Dendritic cell treated with granulocyte-macrophage colony-stimulating factor and Interleukin-4, amounts not matched to agents 40 ng/mL and 50 ng/mL, for 4 days (primary cell): ENCODE measurements at regions not wholly inside any gene's neighbourhood (a gene's known extent, or its start where the extent isn't known, plus 50 kb on each side); places are given as distances from the start of the nearest gene placed in this dataset.

Experiments used
- H3K27ac Mint-ChIP-seq: one replicate; pipeline ENCODE4 v1.8.0; 2022; ENCODE audit warnings: mild to moderate bottlenecking, mixed read lengths
- H3K27me3 Mint-ChIP-seq: one replicate; pipeline ENCODE4 v1.8.0; 2022; ENCODE audit warnings: mild to moderate bottlenecking, mixed read lengths
- H3K36me3 Mint-ChIP-seq: one replicate; pipeline ENCODE4 v1.8.0; 2022; ENCODE audit warnings: low read depth, mixed read lengths
- H3K4me1 Mint-ChIP-seq: one replicate; pipeline ENCODE4 v1.8.0; 2022; ENCODE audit warnings: low read depth, mixed read lengths
- H3K4me3 Mint-ChIP-seq: one replicate; pipeline ENCODE4 v1.8.0; 2022; ENCODE audit warnings: mild to moderate bottlenecking, moderate library complexity, mixed read lengths
- H3K9me3 Mint-ChIP-seq: one replicate; pipeline ENCODE4 v1.8.0; 2022; ENCODE audit warnings: mixed read lengths
- intact Hi-C: fragments of 100-400 bp; cut with micrococcal nuclease; formaldehyde crosslinking; loops from one replicate; pipeline ENCODE4 v1.15.0; 2022

DNA sequence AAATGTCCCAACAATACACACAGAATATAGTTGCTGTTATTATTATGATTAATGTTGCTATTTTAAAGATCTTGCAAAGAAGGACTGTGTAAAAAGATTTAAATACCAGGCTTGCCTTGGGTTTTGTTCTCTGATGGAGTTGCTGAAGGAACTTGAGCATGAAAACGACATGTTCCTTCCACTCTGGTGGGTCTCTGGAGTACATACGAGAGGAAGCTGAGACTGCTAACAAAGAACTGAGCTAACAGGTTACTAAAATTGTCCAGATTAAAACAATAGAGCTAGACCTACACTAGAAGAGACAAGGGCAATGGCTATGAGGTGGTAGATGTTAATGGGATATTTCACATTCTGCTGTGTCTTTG lies 612.2 kb downstream of the TSN start:
- Mint-ChIP-seq H3K9me3 (peaks cover 9% of the 10 kb centered on the region), H3K27ac (no peak overlapping the region), H3K4me3 (no peak overlapping the region), H3K4me1 (no peaks in the 10 kb centered on the region), H3K27me3 (no peaks in the 10 kb centered on the region), H3K36me3 (no peaks in the 10 kb centered on the region)
- intact Hi-C loops: loop anchor here (5.0 kb wide), 1 partner anchor 390 kb away; no protein-coding TSS in a partner anchor

- H3K4me3 Mint-ChIP-seq: no peak overlapping the region
- H3K4me1 Mint-ChIP-seq: no peaks in the 10 kb centered on the region
- no peaks in the 10 kb centered on the region for H3K27me3 Mint-ChIP-seq
- H3K27ac Mint-ChIP-seq: no peak overlapping the region
- intact Hi-C loops: loop anchor here (5.0 kb wide), 1 partner anchor 391 kb away; no protein-coding TSS in a partner anchor
- H3K9me3 Mint-ChIP-seq: peaks cover 9% of the 10 kb centered on the region
- no peaks in the 10 kb centered on the region for H3K36me3 Mint-ChIP-seq
Measured at GRCh38 chr2:122368576-122369243, 613.3 kb downstream of the TSN start.

- intact Hi-C loops: no loop called here
- H3K4me3 Mint-ChIP-seq: no peak overlapping the region
- H3K27me3 Mint-ChIP-seq: no peaks in the 10 kb centered on the region
- no peaks in the 10 kb centered on the region for H3K36me3 Mint-ChIP-seq
- H3K4me1 Mint-ChIP-seq: no peaks in the 10 kb centered on the region
- no peak overlapping the region for H3K27ac Mint-ChIP-seq
- peaks cover 28% of the 10 kb centered on the region for H3K9me3 Mint-ChIP-seq
Measured at GRCh38 chr2:122378521-122378920, 623.1 kb downstream of the TSN start.

GRCh38 chr2:122384768-122385333 lies 629.4 kb downstream of the TSN start:
- intact Hi-C loops: no loop called here

GRCh38 chr2:122388208-122388607 lies 632.8 kb downstream of the TSN start:
- peaks cover 34% of the 10 kb centered on the region for H3K9me3 Mint-ChIP-seq
- no peaks in the 10 kb centered on the region for H3K27me3 Mint-ChIP-seq
- H3K27ac Mint-ChIP-seq: no peak overlapping the region
- no peaks in the 10 kb centered on the region for H3K36me3 Mint-ChIP-seq
- no peak overlapping the region for H3K4me3 Mint-ChIP-seq
- intact Hi-C loops: no loop called here
- H3K4me1 Mint-ChIP-seq: no peaks in the 10 kb centered on the region

More at GRCh38 chr2:122384768-122385333, 629.4 kb downstream of the TSN start:
- no peak overlapping the region for H3K27ac Mint-ChIP-seq
- no peak overlapping the region for H3K4me3 Mint-ChIP-seq
- no peaks in the 10 kb centered on the region for H3K36me3 Mint-ChIP-seq
- H3K9me3 Mint-ChIP-seq: peaks cover 49% of the 10 kb centered on the region
- no peaks in the 10 kb centered on the region for H3K4me1 Mint-ChIP-seq
- H3K27me3 Mint-ChIP-seq: no peaks in the 10 kb centered on the region

- intact Hi-C loops: no loop called here
- no peaks in the 10 kb centered on the region for H3K27me3 Mint-ChIP-seq
- H3K36me3 Mint-ChIP-seq: no peaks in the 10 kb centered on the region
- no peaks in the 10 kb centered on the region for H3K4me1 Mint-ChIP-seq
- no peak overlapping the region for H3K4me3 Mint-ChIP-seq
- H3K27ac Mint-ChIP-seq: no peak overlapping the region
- peaks cover 34% of the 10 kb centered on the region for H3K9me3 Mint-ChIP-seq
Measured at GRCh38 chr2:122389694-122390093, 634.2 kb downstream of the TSN start.

- H3K36me3 Mint-ChIP-seq: no peaks in the 10 kb centered on the region
- H3K4me3 Mint-ChIP-seq: no peak overlapping the region
- peaks cover 34% of the 10 kb centered on the region for H3K9me3 Mint-ChIP-seq
- intact Hi-C loops: no loop called here
- no peak overlapping the region for H3K27ac Mint-ChIP-seq
- no peaks in the 10 kb centered on the region for H3K27me3 Mint-ChIP-seq
- H3K4me1 Mint-ChIP-seq: no peaks in the 10 kb centered on the region
Measured at GRCh38 chr2:122390406-122390805, 635.0 kb downstream of the TSN start.

- no peak overlapping the region for H3K27ac Mint-ChIP-seq
- H3K4me3 Mint-ChIP-seq: no peak overlapping the region
- H3K27me3 Mint-ChIP-seq: no peaks in the 10 kb centered on the region
- no peaks in the 10 kb centered on the region for H3K36me3 Mint-ChIP-seq
- no peaks in the 10 kb centered on the region for H3K4me1 Mint-ChIP-seq
- H3K9me3 Mint-ChIP-seq: peaks cover 26% of the 10 kb centered on the region
- intact Hi-C loops: no loop called here
Measured at GRCh38 chr2:122391726-122392125, 636.3 kb downstream of the TSN start.

DNA sequence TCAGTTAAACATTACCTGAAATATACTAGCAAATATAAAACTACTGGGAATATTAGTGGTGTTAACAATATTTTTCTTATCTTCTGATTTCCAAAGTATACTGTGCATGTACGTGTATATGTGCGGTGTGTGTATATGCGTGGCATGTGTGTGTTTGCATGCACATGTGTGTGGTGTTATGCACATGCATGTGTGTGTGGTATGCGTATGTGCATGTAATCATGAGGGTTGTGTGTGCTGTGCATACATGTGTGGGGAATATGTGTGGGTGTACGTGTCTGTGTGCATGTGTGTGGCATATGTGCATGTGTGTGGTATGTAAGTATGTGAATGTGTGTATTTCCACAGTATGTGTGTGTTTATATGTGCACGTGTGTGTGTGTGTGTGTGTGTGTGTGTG lies 640.2 kb downstream of the TSN start:
- Mint-ChIP-seq H3K27ac (no peak overlapping the region), H3K4me3 (no peak overlapping the region), H3K36me3 (no peaks in the 10 kb centered on the region), H3K9me3 (peaks cover 9% of the 10 kb centered on the region), H3K4me1 (no peaks in the 10 kb centered on the region), H3K27me3 (no peaks in the 10 kb centered on the region)
- intact Hi-C loops: no loop called here

GRCh38 chr2:122411231-122411630 lies 655.8 kb downstream of the TSN start:
- H3K36me3 Mint-ChIP-seq: no peaks in the 10 kb centered on the region
- H3K4me3 Mint-ChIP-seq: no peak overlapping the region
- H3K9me3 Mint-ChIP-seq: peaks cover 13% of the 10 kb centered on the region
- intact Hi-C loops: no loop called here
- no peaks in the 10 kb centered on the region for H3K27me3 Mint-ChIP-seq
- no peak overlapping the region for H3K27ac Mint-ChIP-seq
- no peaks in the 10 kb centered on the region for H3K4me1 Mint-ChIP-seq

- H3K27ac Mint-ChIP-seq: no peak overlapping the region
- no peaks in the 10 kb centered on the region for H3K27me3 Mint-ChIP-seq
- H3K4me1 Mint-ChIP-seq: no peaks in the 10 kb centered on the region
- H3K36me3 Mint-ChIP-seq: no peaks in the 10 kb centered on the region
- peaks cover 13% of the 10 kb centered on the region for H3K9me3 Mint-ChIP-seq
- intact Hi-C loops: no loop called here
- no peak overlapping the region for H3K4me3 Mint-ChIP-seq
Measured at GRCh38 chr2:122412360-122412759, 656.9 kb downstream of the TSN start.

- Mint-ChIP-seq H3K9me3 (peaks cover 13% of the 10 kb centered on the region), H3K27me3 (no peaks in the 10 kb centered on the region), H3K27ac (no peak overlapping the region), H3K36me3 (no peaks in the 10 kb centered on the region), H3K4me3 (no peak overlapping the region), H3K4me1 (no peaks in the 10 kb centered on the region)
- intact Hi-C loops: no loop called here
Measured at GRCh38 chr2:122414902-122415301, 659.5 kb downstream of the TSN start.

GRCh38 chr2:122417114-122417513 lies 661.7 kb downstream of the TSN start:
- no peak overlapping the region for H3K27ac Mint-ChIP-seq
- no peaks in the 10 kb centered on the region for H3K27me3 Mint-ChIP-seq
- H3K4me3 Mint-ChIP-seq: no peak overlapping the region
- no peaks in the 10 kb centered on the region for H3K4me1 Mint-ChIP-seq
- intact Hi-C loops: no loop called here
- H3K36me3 Mint-ChIP-seq: no peaks in the 10 kb centered on the region
- peaks cover under 1% of the 10 kb centered on the region for H3K9me3 Mint-ChIP-seq

DNA sequence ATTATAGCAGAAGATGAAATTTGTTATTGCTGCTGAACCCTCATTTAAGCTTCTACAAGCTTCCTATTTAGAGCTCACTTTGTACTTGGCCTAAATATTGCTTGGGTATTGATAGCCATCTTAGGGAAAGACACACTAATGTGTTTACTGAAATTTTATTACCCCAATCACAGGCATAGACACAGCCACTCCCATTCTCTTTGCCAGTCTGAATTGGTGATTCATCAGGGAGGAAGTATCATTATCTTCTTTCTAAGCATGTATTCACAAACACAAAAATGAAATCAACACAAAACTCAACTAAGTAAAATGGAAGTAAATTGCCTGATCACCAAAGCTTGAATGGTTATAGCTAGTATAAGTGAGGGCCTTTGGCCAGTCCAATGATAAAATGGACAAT lies 666.3 kb downstream of the TSN start:
- Mint-ChIP-seq H3K9me3 (no peaks in the 10 kb centered on the region), H3K27ac (no peak overlapping the region), H3K27me3 (no peaks in the 10 kb centered on the region), H3K36me3 (no peaks in the 10 kb centered on the region), H3K4me1 (no peaks in the 10 kb centered on the region), H3K4me3 (no peak overlapping the region)
- intact Hi-C loops: no loop called here
